Ectodermal cell (in vitro differentiated cells): ENCODE measurements at regions not wholly inside any gene's neighbourhood (a gene's known extent, or its start where the extent isn't known, plus 50 kb on each side); places are given as distances from the start of the nearest gene placed in this dataset.
"Not testable (repeated sequence)": the region's sequence is repeated elsewhere in the genome, so short reads cannot be mapped to it uniquely, and the experiment has no call there.

Experiments
- H3K27ac ChIP-seq: 2 replicates; pipeline ENCODE4 v1.7.0; 2013; ENCODE audit warnings: mild to moderate bottlenecking, low read depth, low read length; ENCODE audit not compliant: insufficient read depth, poor library complexity, severe bottlenecking
- H3K27me3 ChIP-seq: 2 replicates; pipeline ENCODE4 v1.7.0; 2013; ENCODE audit warnings: mild to moderate bottlenecking, low read length; ENCODE audit not compliant: insufficient read depth, control insufficient read depth, poor library complexity, severe bottlenecking
- H3K36me3 ChIP-seq: one replicate; pipeline ENCODE4 v1.7.0; 2013; ENCODE audit warnings: low read length; ENCODE audit not compliant: control insufficient read depth, insufficient read depth
- H3K4me1 ChIP-seq: one replicate; pipeline ENCODE4 v1.7.0; 2013; ENCODE audit warnings: low read length; ENCODE audit not compliant: control insufficient read depth, insufficient read depth
- H3K4me3 ChIP-seq: 2 replicates; pipeline ENCODE4 v1.7.0; 2013; ENCODE audit warnings: low read depth, low read length, control low read depth; ENCODE audit not compliant: insufficient read depth
- H3K9me3 ChIP-seq: 2 replicates; pipeline ENCODE4 v1.7.0; 2013; ENCODE audit warnings: mild to moderate bottlenecking, low read length, moderate library complexity; ENCODE audit not compliant: control insufficient read depth
- WGBS, 2 experiments: methylation state at CpG; one replicate each; pipeline ENCODE4 v1.1.7; 2013; ENCODE audit warnings: missing lambda C conversion rate in 2 of 2; 5-methylcytosine and 5-hydroxymethylcytosine counted together

DNA sequence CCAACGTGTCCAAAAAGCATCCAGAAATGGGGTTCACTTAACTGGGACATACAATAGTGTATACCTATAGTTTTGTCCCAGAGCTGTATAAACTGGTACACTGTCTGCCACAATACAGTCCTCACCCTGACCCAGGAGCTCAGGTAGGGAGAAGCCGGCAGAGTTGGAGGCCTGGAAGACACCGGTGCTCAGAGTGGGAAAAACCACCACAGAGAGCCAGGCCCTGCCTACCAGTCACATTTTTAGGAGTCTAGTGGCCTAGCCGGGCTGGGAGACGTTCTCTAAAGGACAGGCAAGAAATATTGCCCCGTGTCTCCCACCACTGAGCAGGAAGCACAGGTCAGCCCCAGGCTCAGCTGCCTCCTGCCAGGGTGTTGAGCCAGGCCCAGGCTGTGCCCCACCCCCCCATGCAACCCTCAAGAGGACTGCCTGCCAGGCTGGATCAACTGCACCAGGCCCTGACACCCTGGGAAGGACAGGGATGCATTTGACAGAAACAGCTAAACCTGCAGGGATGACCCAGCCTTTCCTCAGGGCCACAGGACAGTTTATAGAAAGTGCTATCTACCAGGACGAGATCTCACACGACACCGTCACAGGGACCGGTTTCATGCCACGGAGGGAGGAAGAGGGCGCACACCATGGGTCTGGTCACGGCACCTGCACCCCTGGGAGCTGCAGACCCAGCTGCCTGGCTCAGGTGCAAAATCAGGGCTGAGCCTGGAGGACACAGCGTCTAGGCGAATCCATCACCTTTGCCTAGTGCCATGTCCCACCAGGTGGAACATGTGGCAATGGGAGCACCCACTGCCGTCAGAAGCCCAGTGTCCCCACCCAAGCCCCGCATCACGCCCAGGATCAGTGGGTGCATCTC, 89.9 kb downstream of the TMEM18 start:
- no peak overlapping the region for H3K4me3 ChIP-seq
- no peaks in the 10 kb centered on the region for H3K9me3 ChIP-seq
- no peaks in the 10 kb centered on the region for H3K27me3 ChIP-seq
- WGBS, 2 experiments = 90 to 93% methylated on average over 18 of the region's 18 CpGs
- H3K36me3 ChIP-seq = no peaks in the 10 kb centered on the region
- no peak overlapping the region for H3K27ac ChIP-seq
- H3K4me1 ChIP-seq = peaks cover 11% of the 10 kb centered on the region

DNA sequence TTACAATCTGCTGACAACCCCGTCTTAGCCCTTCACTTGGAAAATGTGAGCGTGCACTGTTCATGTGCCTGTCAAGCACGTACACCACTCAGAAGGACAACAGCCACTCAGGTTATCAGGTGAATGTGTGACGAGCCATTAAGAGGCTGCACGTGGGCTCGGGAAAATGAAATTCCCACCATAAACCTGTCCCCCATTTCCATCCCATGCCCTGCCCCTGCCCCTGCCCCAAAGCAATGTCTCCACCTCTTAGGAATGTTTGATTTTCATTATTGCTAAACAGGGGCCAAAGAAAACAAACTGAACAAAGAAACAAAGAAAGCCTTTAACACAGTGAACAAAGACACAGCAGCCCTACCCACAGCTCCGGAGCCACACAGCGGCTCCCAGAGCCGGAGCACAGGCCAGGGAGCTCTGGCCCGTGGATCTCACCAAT, 90.5 kb downstream of the TMEM18 start:
- WGBS, 2 experiments = 50 to 51% methylated on average over 10 of the region's 10 CpGs
- no peak overlapping the region for H3K27ac ChIP-seq
- H3K36me3 ChIP-seq = no peaks in the 10 kb centered on the region

DNA sequence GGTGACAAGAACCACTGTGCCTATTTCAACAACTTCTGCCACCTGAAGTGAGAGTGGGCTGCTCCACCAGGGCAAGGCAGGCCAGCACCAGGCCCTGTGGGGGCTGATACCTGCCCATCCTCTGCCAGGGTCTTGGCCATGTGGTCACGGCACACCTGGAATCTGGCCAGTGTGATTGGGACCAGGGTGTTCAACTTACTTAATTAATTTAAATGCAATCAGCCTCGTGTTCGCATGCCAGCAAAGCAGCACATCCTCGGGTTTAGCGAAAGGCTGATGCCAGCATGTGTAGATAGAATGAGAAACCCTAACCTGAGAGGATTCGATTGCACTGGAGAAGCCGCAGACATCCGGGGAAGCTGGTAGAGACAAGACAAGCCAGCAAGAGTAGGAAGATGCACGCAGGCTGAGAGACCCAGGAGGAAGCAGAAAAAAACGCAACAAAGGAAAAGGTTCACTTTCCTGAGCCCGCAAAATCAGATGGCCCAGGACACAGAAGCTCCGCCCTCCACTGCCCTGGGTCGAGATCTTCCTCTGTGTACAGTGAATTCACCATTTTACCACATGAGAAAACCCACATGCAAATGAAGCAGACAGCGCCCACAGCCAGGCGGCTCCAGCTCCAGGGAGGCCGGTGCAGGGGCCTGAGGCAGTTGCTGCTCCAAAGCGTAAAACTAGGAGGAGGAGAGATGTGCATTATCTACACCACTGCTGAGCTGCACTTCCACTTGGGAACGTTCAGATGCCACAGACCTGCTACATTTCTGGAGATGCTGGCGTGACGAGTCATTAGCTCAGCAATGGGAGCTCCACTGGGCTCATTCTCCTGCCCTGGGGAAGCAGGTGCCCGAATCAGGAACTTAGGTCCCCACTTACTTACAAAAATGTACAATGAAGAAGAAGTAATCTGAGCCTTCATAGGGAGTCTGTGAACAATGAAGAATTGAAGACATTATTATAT, 92.1 kb downstream of the TMEM18 start:
- Histone ChIP-seq H3K36me3 (no peaks in the 10 kb centered on the region), H3K27me3 (no peaks in the 10 kb centered on the region), H3K4me3 (no peak overlapping the region), H3K9me3 (no peaks in the 10 kb centered on the region), H3K4me1 (peaks cover 11% of the 10 kb centered on the region), H3K27ac (no peak overlapping the region)
- 80 to 83% methylated on average over 20 to 21 of the region's 21 CpGs for WGBS, 2 experiments

More for the DNA sequence above, 90.5 kb downstream of the TMEM18 start:
- peaks cover 11% of the 10 kb centered on the region for H3K4me1 ChIP-seq
- H3K27me3 ChIP-seq = no peaks in the 10 kb centered on the region
- H3K9me3 ChIP-seq = no peaks in the 10 kb centered on the region
- H3K4me3 ChIP-seq = no peak overlapping the region

DNA sequence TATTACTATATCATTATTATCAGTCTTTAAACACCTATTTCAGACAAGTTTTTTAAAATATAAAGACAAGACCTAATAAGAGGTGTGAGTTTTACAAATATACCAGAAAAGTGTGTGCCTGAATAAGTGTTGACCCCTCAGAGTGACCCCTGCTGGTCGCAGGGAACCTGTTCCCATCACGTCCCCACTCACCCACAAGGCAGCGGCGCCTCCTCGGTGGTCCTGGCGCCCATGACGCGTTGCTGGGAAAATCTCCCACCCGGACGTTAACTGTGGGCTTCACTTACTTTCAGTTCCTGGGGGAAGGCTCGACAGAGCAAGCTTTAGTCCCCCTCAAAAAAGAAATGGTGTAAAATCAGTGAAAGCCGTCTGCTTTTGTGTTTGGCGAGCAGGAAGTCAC, 93.5 kb downstream of the TMEM18 start:
- H3K27ac ChIP-seq = no peak overlapping the region
- no peaks in the 10 kb centered on the region for H3K9me3 ChIP-seq
- peaks cover 11% of the 10 kb centered on the region for H3K4me1 ChIP-seq
- H3K36me3 ChIP-seq = no peaks in the 10 kb centered on the region
- no peak overlapping the region for H3K4me3 ChIP-seq
- H3K27me3 ChIP-seq = no peaks in the 10 kb centered on the region
- 78 to 79% methylated on average over 13 of the region's 13 CpGs for WGBS, 2 experiments

DNA sequence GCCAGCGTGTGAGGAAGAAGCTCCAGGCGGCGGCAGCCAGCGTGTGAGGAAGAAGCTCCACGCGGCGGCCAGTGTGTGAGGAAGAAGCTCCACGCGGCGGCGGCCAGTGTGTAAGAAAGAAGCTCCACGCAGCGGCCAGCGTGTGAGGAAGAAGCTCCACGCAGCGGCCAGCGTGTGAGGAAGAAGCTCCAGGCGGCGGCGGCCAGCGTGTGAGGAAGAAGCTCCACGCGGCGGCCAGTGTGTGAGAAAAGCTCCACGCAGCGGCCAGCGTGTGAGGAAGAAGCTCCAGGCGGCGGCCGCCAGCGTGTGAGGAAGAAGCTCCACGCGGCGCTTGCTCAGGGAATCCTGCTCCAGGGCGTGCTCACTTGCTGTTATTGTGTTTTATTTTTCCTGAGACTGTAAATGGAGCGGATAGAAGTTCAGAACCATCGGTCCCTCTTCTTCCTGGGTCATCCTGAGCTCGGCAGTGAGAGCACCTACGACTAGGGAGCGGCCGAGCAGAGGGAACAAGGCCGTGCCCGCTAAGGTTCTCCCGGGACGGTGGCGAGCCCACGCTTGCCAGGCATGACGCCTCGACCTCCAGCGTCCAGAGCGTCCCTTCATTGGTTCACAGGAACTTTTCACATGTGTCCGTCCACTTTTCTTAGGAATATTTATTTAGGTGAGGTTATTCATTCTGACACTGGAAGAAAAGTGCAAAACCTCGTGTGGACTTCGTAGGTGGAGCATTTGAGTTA, 94.2 kb downstream of the TMEM18 start:
- H3K4me1 ChIP-seq = peaks cover 11% of the 10 kb centered on the region
- H3K36me3 ChIP-seq = no peaks in the 10 kb centered on the region
- H3K4me3 ChIP-seq = no peak overlapping the region
- no peaks in the 10 kb centered on the region for H3K9me3 ChIP-seq
- H3K27me3 ChIP-seq = no peaks in the 10 kb centered on the region
- 96 to 97% methylated on average over 54 of the region's 54 CpGs for WGBS, 2 experiments
- no peak overlapping the region for H3K27ac ChIP-seq

DNA sequence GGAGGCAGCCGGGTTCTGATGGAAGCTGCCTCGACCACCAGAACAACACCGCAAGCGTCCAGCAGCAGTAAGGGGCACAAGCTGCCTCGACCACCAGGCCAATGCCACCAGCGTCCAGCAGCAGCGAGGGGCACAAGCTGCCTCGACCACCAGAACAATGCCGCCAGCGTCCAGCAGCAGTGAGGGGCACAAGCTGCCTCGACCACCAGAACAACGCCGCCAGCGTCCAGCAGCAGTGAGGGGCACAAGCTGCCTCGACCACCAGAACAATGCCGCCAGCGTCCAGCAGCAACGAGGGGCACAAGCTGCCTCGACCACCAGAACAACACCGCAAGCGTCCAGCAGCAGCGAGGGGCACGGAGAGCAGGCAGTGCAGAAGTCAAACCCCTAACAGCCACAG, 94.9 kb downstream of the TMEM18 start:
- H3K9me3 ChIP-seq, H3K27me3 ChIP-seq, H3K27ac ChIP-seq, H3K36me3 ChIP-seq, H3K4me1 ChIP-seq, H3K4me3 ChIP-seq: not testable (repeated sequence)
- WGBS, 2 experiments = 94 to 95% methylated on average over 23 of the region's 23 CpGs

DNA sequence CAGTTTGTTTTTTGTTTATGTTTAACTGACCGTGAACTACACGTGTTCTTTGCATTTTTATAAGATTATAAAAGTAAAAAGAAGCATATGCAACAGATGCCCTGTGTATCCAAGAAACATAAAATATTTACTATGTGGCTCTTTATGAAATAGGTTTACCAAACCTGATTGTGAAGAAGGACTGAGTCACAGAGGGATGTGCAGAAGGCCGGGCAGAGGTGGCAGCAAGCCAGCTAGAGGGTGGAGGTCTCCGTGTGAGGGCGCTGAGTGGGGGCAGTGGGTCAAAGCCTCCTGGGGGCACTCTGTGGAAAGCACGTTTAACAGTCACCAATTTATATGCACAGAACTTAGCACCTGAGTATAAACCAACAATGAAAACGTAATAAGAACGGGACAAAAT, 97.2 kb downstream of the TMEM18 start:
- no peaks in the 10 kb centered on the region for H3K27me3 ChIP-seq
- no peaks in the 10 kb centered on the region for H3K4me1 ChIP-seq
- H3K4me3 ChIP-seq = no peak overlapping the region
- WGBS, 2 experiments = 87 to 89% methylated on average over 6 of the region's 8 CpGs
- no peaks in the 10 kb centered on the region for H3K36me3 ChIP-seq
- no peaks in the 10 kb centered on the region for H3K9me3 ChIP-seq
- H3K27ac ChIP-seq = no peak overlapping the region

DNA sequence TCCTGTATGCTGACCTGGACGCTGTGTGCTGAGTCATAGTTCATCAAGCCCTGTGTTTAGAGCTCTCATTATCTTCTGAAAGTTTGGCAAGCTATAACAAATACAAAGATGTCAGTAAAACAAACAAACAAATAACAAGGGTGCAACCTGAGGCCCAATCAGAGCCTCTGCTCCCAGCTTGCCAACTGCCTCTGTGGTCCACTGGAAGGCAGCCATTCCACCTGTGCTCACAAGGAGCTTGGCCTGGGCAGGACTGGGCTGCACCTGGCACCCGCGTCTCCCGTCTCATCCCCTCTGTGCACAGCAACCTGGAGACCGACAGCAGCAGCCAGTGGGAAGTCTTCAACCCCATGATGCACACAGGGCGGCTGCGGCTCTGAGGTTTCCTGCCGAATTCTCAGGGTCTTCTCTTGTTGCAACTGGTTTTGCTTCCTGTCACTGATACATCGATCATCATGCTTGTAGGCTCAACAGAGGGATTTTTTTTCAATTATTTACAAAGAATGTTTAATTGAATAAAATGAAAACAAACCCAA, 97.8 kb downstream of the TMEM18 start:
- Histone ChIP-seq H3K36me3 (no peaks in the 10 kb centered on the region), H3K27me3 (no peaks in the 10 kb centered on the region), H3K4me3 (no peak overlapping the region), H3K9me3 (no peaks in the 10 kb centered on the region), H3K27ac (no peak overlapping the region), H3K4me1 (no peaks in the 10 kb centered on the region)
- WGBS, 2 experiments = 92 to 93% methylated on average over 8 to 9 of the region's 9 CpGs

DNA sequence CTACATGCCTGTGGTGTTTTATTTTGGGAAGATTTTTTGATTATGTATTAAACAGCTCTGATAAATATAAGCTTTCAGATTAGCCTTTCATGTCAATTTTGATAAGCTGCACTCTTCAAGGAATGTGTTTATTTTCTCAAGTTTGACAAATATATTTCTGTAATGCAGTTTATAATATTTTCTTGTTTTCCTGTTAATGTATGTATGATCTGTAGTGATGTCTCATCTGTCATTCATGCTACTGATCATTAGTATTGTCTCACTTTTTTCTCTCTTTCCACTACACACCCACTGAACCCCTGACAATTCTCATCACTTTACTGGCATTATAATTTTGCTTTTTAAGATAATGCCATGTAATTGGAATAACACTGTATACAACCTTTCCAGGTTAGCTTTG, 100.9 kb downstream of the TMEM18 start:
- H3K4me3 ChIP-seq = no peak overlapping the region
- H3K36me3 ChIP-seq = no peaks in the 10 kb centered on the region
- no peaks in the 10 kb centered on the region for H3K9me3 ChIP-seq
- H3K27me3 ChIP-seq = no peaks in the 10 kb centered on the region
- no peaks in the 10 kb centered on the region for H3K4me1 ChIP-seq
- no peak overlapping the region for H3K27ac ChIP-seq
